H9 (cell line): ENCODE measurements at regions not wholly inside any gene's neighbourhood (a gene's known extent, or its start where the extent isn't known, plus 50 kb on each side); places are given as distances from the start of the nearest gene placed in this dataset.

ENCODE experiments used
- DNase-seq: peaks from one replicate; pipeline ENCODE4 v3.0.0-alpha.2; 2017
- H2AFZ ChIP-seq: one replicate; pipeline ENCODE4 v1.6.1; 2013; ENCODE audit warnings: mild to moderate bottlenecking, low read length, control low read depth, moderate library complexity
- H2AK5ac ChIP-seq: 2 replicates; pipeline ENCODE4 v1.6.1; 2013; ENCODE audit warnings: low read length, control low read depth, mixed read lengths; ENCODE audit not compliant: insufficient read length
- H2BK120ac ChIP-seq: one replicate; pipeline ENCODE4 v1.6.1; 2013; ENCODE audit warnings: low read depth, mild to moderate bottlenecking, low read length, control low read depth, inconsistent platforms; ENCODE audit not compliant: poor library complexity, severe bottlenecking
- H2BK12ac ChIP-seq: 2 replicates; pipeline ENCODE4 v1.6.1; 2013; ENCODE audit warnings: low read length, control low read depth, mixed read lengths, low read depth; ENCODE audit not compliant: insufficient read length
- H2BK15ac ChIP-seq: 2 replicates; pipeline ENCODE4 v1.6.1; 2013; ENCODE audit warnings: low read depth, low read length, control low read depth
- H2BK20ac ChIP-seq: one replicate; pipeline ENCODE4 v1.6.1; 2013; ENCODE audit warnings: low read depth, mild to moderate bottlenecking, low read length, control low read depth, inconsistent platforms; ENCODE audit not compliant: poor library complexity, severe bottlenecking
- H2BK5ac ChIP-seq: 2 replicates; pipeline ENCODE4 v1.6.1; 2013; ENCODE audit warnings: low read length, control low read depth, mixed read lengths; ENCODE audit not compliant: insufficient read length
- H3K14ac ChIP-seq: 2 replicates; pipeline ENCODE4 v1.6.1; 2013; ENCODE audit warnings: low read length, control low read depth; ENCODE audit not compliant: insufficient read depth
- H3K18ac ChIP-seq: 2 replicates; pipeline ENCODE4 v1.6.1; 2013; ENCODE audit warnings: low read depth, mild to moderate bottlenecking, mixed read lengths, low read length, control low read depth; ENCODE audit not compliant: insufficient read length
- H3K23ac ChIP-seq: 2 replicates; pipeline ENCODE4 v1.6.1; 2013; ENCODE audit warnings: low read length, control low read depth, mixed read lengths, low read depth; ENCODE audit not compliant: insufficient read length
- H3K23me2 ChIP-seq: 2 replicates; pipeline ENCODE4 v1.6.1; 2013; ENCODE audit warnings: low read depth, mild to moderate bottlenecking, mixed read lengths, low read length, control low read depth; ENCODE audit not compliant: insufficient read length, poor library complexity, severe bottlenecking
- H3K27ac ChIP-seq: 2 replicates; pipeline ENCODE4 v1.5.1; 2013; ENCODE audit warnings: low read length, control low read depth, mixed read lengths, low read depth; ENCODE audit not compliant: insufficient read length
- H3K27me3 ChIP-seq: 2 replicates; pipeline ENCODE4 v1.6.1; 2013; ENCODE audit warnings: low read length, control low read depth, inconsistent platforms; ENCODE audit not compliant: insufficient read depth
- H3K4ac ChIP-seq: 2 replicates; pipeline ENCODE4 v1.6.1; 2013; ENCODE audit warnings: low read depth, mild to moderate bottlenecking, control low read depth, inconsistent platforms, low read length, moderate library complexity
- H3K4me1 ChIP-seq: 2 replicates; pipeline ENCODE4 v1.6.1; 2013; ENCODE audit warnings: low read length, control low read depth, inconsistent platforms; ENCODE audit not compliant: insufficient read depth
- H3K4me2 ChIP-seq: 2 replicates; pipeline ENCODE4 v1.6.1; 2013; ENCODE audit warnings: low read length, control low read depth, mixed read lengths; ENCODE audit not compliant: insufficient read length, insufficient read depth
- H3K56ac ChIP-seq: 2 replicates; pipeline ENCODE4 v1.6.1; 2013; ENCODE audit warnings: low read depth, mild to moderate bottlenecking, mixed read lengths, low read length, control low read depth; ENCODE audit not compliant: insufficient read length
- H3K79me1 ChIP-seq: 2 replicates; pipeline ENCODE4 v1.6.1; 2013; ENCODE audit warnings: low read depth, mild to moderate bottlenecking, moderate library complexity, low read length, control low read depth, inconsistent platforms; ENCODE audit not compliant: insufficient read depth, poor library complexity, severe bottlenecking
- H3K79me2 ChIP-seq: 2 replicates; pipeline ENCODE4 v1.6.1; 2013; ENCODE audit warnings: low read length, control low read depth, inconsistent platforms; ENCODE audit not compliant: insufficient read depth
- H3K9ac ChIP-seq: 2 replicates; pipeline ENCODE4 v1.6.1; 2013; ENCODE audit warnings: low read length, control low read depth, mixed read lengths; ENCODE audit not compliant: insufficient read length; ENCODE audit errors: extremely low read depth
- H3K9me3 ChIP-seq: one replicate; pipeline ENCODE4 v1.6.1; 2013; ENCODE audit warnings: low read depth, low read length, inconsistent platforms; ENCODE audit not compliant: control insufficient read depth
- H3T11ph ChIP-seq: one replicate; pipeline ENCODE4 v1.6.1; 2013; ENCODE audit warnings: mild to moderate bottlenecking, low read length, control low read depth, inconsistent platforms
- H4K20me1 ChIP-seq: one replicate; pipeline ENCODE4 v1.6.1; 2013; ENCODE audit not compliant: control insufficient read depth, insufficient read length, insufficient read depth
- H4K5ac ChIP-seq: 2 replicates; pipeline ENCODE4 v1.6.1; 2013; ENCODE audit warnings: low read depth, mild to moderate bottlenecking, mixed read lengths, low read length, control low read depth; ENCODE audit not compliant: insufficient read length
- H4K8ac ChIP-seq: replicated peaks from 2 replicates; pipeline ENCODE4 v1.6.1; 2013; ENCODE audit warnings: low read length, control low read depth, mixed read lengths, low read depth; ENCODE audit not compliant: insufficient read length
- H4K91ac ChIP-seq: 2 replicates; pipeline ENCODE4 v1.6.1; 2013; ENCODE audit warnings: low read depth, mild to moderate bottlenecking, moderate library complexity, mixed read lengths, low read length, control low read depth; ENCODE audit not compliant: insufficient read length
- H3K27ac Mint-ChIP-seq, 3 experiments: 2 replicates in 2 of 3; 3 replicates in 1 of 3; pipeline ENCODE4 v1.8.0; 2020 to 2021; ENCODE audit warnings: mixed read lengths in 3 of 3, mild to moderate bottlenecking in 1 of 3, moderate library complexity in 1 of 3
- H3K27me3 Mint-ChIP-seq: 2 replicates; pipeline ENCODE4 v1.8.0; 2021; ENCODE audit warnings: low read depth, mild to moderate bottlenecking, moderate library complexity, mixed read lengths
- H3K36me3 Mint-ChIP-seq, 3 experiments: 2 replicates in 2 of 3; 3 replicates in 1 of 3; pipeline ENCODE4 v1.8.0; 2020 to 2021; ENCODE audit warnings: low read depth in 3 of 3, mixed read lengths in 3 of 3; ENCODE audit not compliant: insufficient read depth in 1 of 3
- H3K4me1 Mint-ChIP-seq, 2 experiments: 2 replicates each; pipeline ENCODE4 v1.8.0; 2020; ENCODE audit warnings: mixed read lengths in 2 of 2
- H3K4me3 Mint-ChIP-seq, 2 experiments: 2 replicates in 1 of 2; 3 replicates in 1 of 2; pipeline ENCODE4 v1.8.0; 2020 to 2021; ENCODE audit warnings: mild to moderate bottlenecking in 2 of 2, mixed read lengths in 2 of 2, moderate library complexity in 1 of 2
- H3K9me3 Mint-ChIP-seq, 2 experiments: 2 replicates in 1 of 2; 3 replicates in 1 of 2; pipeline ENCODE4 v1.8.0; 2020; ENCODE audit warnings: mild to moderate bottlenecking in 2 of 2, mixed read lengths in 2 of 2, moderate library complexity in 1 of 2
- CTCF ChIP-seq: fragments of 200-600 bp; sonication (generic); conservative IDR thresholded peaks from 3 replicates; pipeline ENCODE4 v1.8.0; 2021; ENCODE audit warnings: antibody characterized with exemption, mild to moderate bottlenecking
- WGBS: extraction: QIAGEN DNeasy Blood & Tissue Kit; methylation state at CpG from one replicate; pipeline ENCODE4 v1.1.7; 2013; ENCODE audit warnings: missing lambda C conversion rate, low lambda C conversion rate, mixed read lengths; ENCODE audit not compliant: insufficient read length; ENCODE audit errors: extremely low coverage; 5-methylcytosine and 5-hydroxymethylcytosine counted together

DNA sequence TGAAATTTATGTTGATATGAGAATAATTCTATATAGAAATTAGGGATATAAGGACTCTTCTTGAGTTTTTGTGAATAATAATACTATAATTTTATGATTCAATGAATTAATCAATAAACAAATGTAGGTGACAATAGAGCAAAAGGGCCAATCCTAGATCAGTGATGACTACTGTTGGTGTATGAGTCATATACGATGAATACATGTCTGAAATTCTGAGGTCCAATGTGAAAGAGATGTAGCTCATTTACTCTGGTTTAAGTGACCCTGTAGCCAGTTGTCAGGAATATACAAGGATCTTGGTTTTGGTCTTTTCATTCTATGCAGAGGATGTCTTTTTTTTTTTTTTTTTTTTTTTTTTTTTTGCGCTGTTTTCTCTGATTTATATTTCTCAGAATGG is 72.1 kb upstream of the RTL1 start:
- Histone ChIP-seq H4K8ac (no peak overlapping the region), H4K91ac (no peak overlapping the region), H2BK15ac (no peak overlapping the region), H3K4me1 (no peaks in the 10 kb centered on the region), H3K23ac (no peak overlapping the region), H4K5ac (no peak overlapping the region), H3K56ac (no peak overlapping the region), H3K27me3 (no peaks in the 10 kb centered on the region), H3K4me2 (no peak overlapping the region), H3K9me3 (no peaks in the 10 kb centered on the region), H3K79me2 (no peaks in the 10 kb centered on the region), H4K20me1 (no peaks in the 10 kb centered on the region), H2BK12ac (no peak overlapping the region), H3T11ph (no peak overlapping the region), H3K18ac (no peak overlapping the region), H3K79me1 (no peaks in the 10 kb centered on the region), H2AK5ac (no peak overlapping the region), H2BK120ac (no peak overlapping the region), H3K9ac (no peak overlapping the region), H2AFZ (no peak overlapping the region), H3K23me2 (no peaks in the 10 kb centered on the region), H3K4ac (no peak overlapping the region), H2BK20ac (no peak overlapping the region), H3K14ac (no peak overlapping the region), H2BK5ac (no peak overlapping the region), H3K27ac (no peak overlapping the region)
- peaks cover 5% of the 10 kb centered on the region; the same call in 1 of the 2 replicates for H3K27me3 Mint-ChIP-seq
- no peaks in the 10 kb centered on the region for H3K9me3 Mint-ChIP-seq
- H3K27ac Mint-ChIP-seq: no peak overlapping the region
- no peaks in the 10 kb centered on the region for H3K36me3 Mint-ChIP-seq
- no peak overlapping the region for H3K4me3 Mint-ChIP-seq
- no peak for TF ChIP-seq CTCF
- no peaks in the 10 kb centered on the region for H3K4me1 Mint-ChIP-seq
- WGBS: no CpG with 5 or more reads among the region's 2 CpGs
- DNase-seq: no peak
